Adipocyte (in vitro differentiated cells): ENCODE measurements at regions not wholly inside any gene's neighbourhood (a gene's known extent, or its start where the extent isn't known, plus 50 kb on each side); places are given as distances from the start of the nearest gene placed in this dataset.
"Not testable (repeated sequence)": the region's sequence is repeated elsewhere in the genome, so short reads cannot be mapped to it uniquely, and the experiment has no call there.

Experiments used
- DNase-seq: peaks from one replicate; pipeline ENCODE4 v3.0.0-alpha.2; 2015; ENCODE audit warnings: low read depth
- H3K27me3 ChIP-seq: replicated peaks from 2 replicates; pipeline ENCODE4 v1.7.0; 2013; ENCODE audit warnings: mild to moderate bottlenecking, low read length, moderate library complexity; ENCODE audit not compliant: control insufficient read depth, insufficient read depth
- H3K36me3 ChIP-seq: 2 replicates; pipeline ENCODE4 v1.7.0; 2013; ENCODE audit warnings: low read length, mild to moderate bottlenecking, moderate library complexity; ENCODE audit not compliant: control insufficient read depth, insufficient read depth, severe bottlenecking
- H3K4me1 ChIP-seq: 2 replicates; pipeline ENCODE4 v1.7.0; 2013; ENCODE audit warnings: mild to moderate bottlenecking, low read length, moderate library complexity; ENCODE audit not compliant: control insufficient read depth, insufficient read depth
- H3K4me3 ChIP-seq: 2 replicates; pipeline ENCODE4 v1.7.0; 2013; ENCODE audit warnings: mild to moderate bottlenecking, low read length, moderate library complexity
- H3K9ac ChIP-seq: 2 replicates; pipeline ENCODE4 v1.7.0; 2013; ENCODE audit warnings: mild to moderate bottlenecking, low read length, moderate library complexity
- H3K9me3 ChIP-seq: 2 replicates; pipeline ENCODE4 v1.7.0; 2013; ENCODE audit warnings: mild to moderate bottlenecking, low read length, moderate library complexity; ENCODE audit not compliant: control insufficient read depth

- Histone ChIP-seq H3K9me3 (no peaks in the 10 kb centered on the region), H3K4me3 (no peak overlapping the region)
- peak; percentile 69 for DNase-seq
These were observed 143.7 kb upstream of the ZNF385D start for GRCh38 chr3:21894459-21895340.

GRCh38 chr3:21898316-21898715, 147.3 kb upstream of the ZNF385D start:
- no peak for DNase-seq
- Histone ChIP-seq H3K27me3 (no peaks in the 10 kb centered on the region), H3K9ac (no peak overlapping the region), H3K36me3 (no peaks in the 10 kb centered on the region), H3K9me3 (no peaks in the 10 kb centered on the region), H3K4me1 (peaks cover 9% of the 10 kb centered on the region), H3K4me3 (no peak overlapping the region)

More at GRCh38 chr3:21894459-21895340, 143.7 kb upstream of the ZNF385D start:
- H3K9ac ChIP-seq: no peak overlapping the region
- peaks cover 12% of the 10 kb centered on the region for H3K4me1 ChIP-seq
- no peaks in the 10 kb centered on the region for H3K27me3 ChIP-seq
- H3K36me3 ChIP-seq: no peaks in the 10 kb centered on the region

GRCh38 chr3:21901484-21901883, 150.5 kb upstream of the ZNF385D start:
- no peaks in the 10 kb centered on the region for H3K36me3 ChIP-seq
- H3K4me1 ChIP-seq: peaks cover 5% of the 10 kb centered on the region
- no peak overlapping the region for H3K4me3 ChIP-seq
- no peaks in the 10 kb centered on the region for H3K9me3 ChIP-seq
- DNase-seq: no peak
- no peaks in the 10 kb centered on the region for H3K27me3 ChIP-seq
- H3K9ac ChIP-seq: no peak overlapping the region

- Histone ChIP-seq H3K4me1 (peaks cover 5% of the 10 kb centered on the region), H3K9ac (no peak overlapping the region), H3K27me3 (no peaks in the 10 kb centered on the region), H3K36me3 (no peaks in the 10 kb centered on the region), H3K9me3 (no peaks in the 10 kb centered on the region), H3K4me3 (no peak overlapping the region)
- no peak for DNase-seq
These were observed 151.9 kb upstream of the ZNF385D start for GRCh38 chr3:21902956-21903355.

GRCh38 chr3:21909096-21909495, 158.1 kb upstream of the ZNF385D start:
- Histone ChIP-seq H3K27me3 (no peaks in the 10 kb centered on the region), H3K36me3 (no peaks in the 10 kb centered on the region), H3K9ac (no peak overlapping the region), H3K4me1 (peaks cover 19% of the 10 kb centered on the region), H3K4me3 (no peak overlapping the region), H3K9me3 (no peaks in the 10 kb centered on the region)
- no peak for DNase-seq

- Histone ChIP-seq H3K36me3 (no peaks in the 10 kb centered on the region), H3K27me3 (no peaks in the 10 kb centered on the region), H3K9me3 (no peaks in the 10 kb centered on the region), H3K4me1 (peaks cover 19% of the 10 kb centered on the region), H3K9ac (no peak overlapping the region), H3K4me3 (no peak overlapping the region)
- peak; percentile 69 for DNase-seq
These were observed 161.7 kb upstream of the ZNF385D start for GRCh38 chr3:21912711-21913110.

GRCh38 chr3:21913791-21914190, 162.8 kb upstream of the ZNF385D start:
- Histone ChIP-seq H3K9me3 (no peaks in the 10 kb centered on the region), H3K9ac (no peak overlapping the region), H3K27me3 (no peaks in the 10 kb centered on the region), H3K4me3 (no peak overlapping the region), H3K36me3 (no peaks in the 10 kb centered on the region), H3K4me1 (peaks cover 19% of the 10 kb centered on the region)
- peak; percentile 41 for DNase-seq

GRCh38 chr3:21914451-21914850, 163.4 kb upstream of the ZNF385D start:
- H3K4me1 ChIP-seq: peaks cover 19% of the 10 kb centered on the region
- DNase-seq: peak; percentile 51
- H3K9ac ChIP-seq: no peak overlapping the region
- H3K9me3 ChIP-seq: no peaks in the 10 kb centered on the region
- no peaks in the 10 kb centered on the region for H3K36me3 ChIP-seq
- no peak overlapping the region for H3K4me3 ChIP-seq
- H3K27me3 ChIP-seq: no peaks in the 10 kb centered on the region

GRCh38 chr3:21919383-21919782, 168.4 kb upstream of the ZNF385D start:
- peak; percentile 31 for DNase-seq
- Histone ChIP-seq H3K4me1 (peaks cover 11% of the 10 kb centered on the region), H3K27me3 (no peaks in the 10 kb centered on the region), H3K9ac (no peak overlapping the region), H3K4me3 (no peak overlapping the region), H3K9me3 (no peaks in the 10 kb centered on the region), H3K36me3 (no peaks in the 10 kb centered on the region)

GRCh38 chr3:21920421-21920861, 169.4 kb upstream of the ZNF385D start:
- no peak overlapping the region for H3K4me3 ChIP-seq
- H3K36me3 ChIP-seq: no peaks in the 10 kb centered on the region
- peaks cover 11% of the 10 kb centered on the region for H3K4me1 ChIP-seq
- H3K9ac ChIP-seq: no peak overlapping the region
- H3K9me3 ChIP-seq: no peaks in the 10 kb centered on the region
- H3K27me3 ChIP-seq: no peaks in the 10 kb centered on the region
- peak; percentile 79 for DNase-seq

GRCh38 chr3:21923156-21923555, 172.1 kb upstream of the ZNF385D start:
- not testable (repeated sequence) for DNase-seq, H3K9ac ChIP-seq, H3K9me3 ChIP-seq, H3K4me3 ChIP-seq, H3K27me3 ChIP-seq, H3K36me3 ChIP-seq
- H3K4me1 ChIP-seq: peaks cover 11% of the 10 kb centered on the region
